Naive B cell (primary cell): ENCODE measurements at regions not wholly inside any gene's neighbourhood (a gene's known extent, or its start where the extent isn't known, plus 50 kb on each side); places are given as distances from the start of the nearest gene placed in this dataset.
"Not testable (repeated sequence)": the region's sequence is repeated elsewhere in the genome, so short reads cannot be mapped to it uniquely, and the experiment has no call there.

ENCODE experiments used
- ATAC-seq, 2 donors: fragments of 150-1000 bp; cut with Tn5 transposase; 2 replicates each; pipeline ENCODE4 v1.10.0; 2021; ENCODE audit warnings: low read depth in 2 of 2, mild to moderate bottlenecking in 2 of 2, moderate library complexity in 2 of 2
- DNase-seq: peaks from one replicate; pipeline ENCODE4 v3.0.0; 2022
- H3K27ac Mint-ChIP-seq, 6 donors: one replicate each; pipeline ENCODE4 v1.8.0; 2020 to 2022; ENCODE audit warnings: mild to moderate bottlenecking in 6 of 6, mixed read lengths in 6 of 6, moderate library complexity in 5 of 6, inconsistent platforms in 2 of 6
- H3K27me3 Mint-ChIP-seq, 3 donors: one replicate each; pipeline ENCODE4 v1.8.0; 2021 to 2022; ENCODE audit warnings: mixed read lengths in 3 of 3, mild to moderate bottlenecking in 1 of 3
- H3K36me3 Mint-ChIP-seq, 2 donors: one replicate each; pipeline ENCODE4 v1.8.0; 2020 to 2022; ENCODE audit warnings: mixed read lengths in 2 of 2, inconsistent platforms in 1 of 2, mild to moderate bottlenecking in 1 of 2
- H3K4me1 Mint-ChIP-seq, 3 donors: one replicate each; pipeline ENCODE4 v1.8.0; 2020 to 2022; ENCODE audit warnings: mixed read lengths in 3 of 3, inconsistent platforms in 1 of 3, mild to moderate bottlenecking in 1 of 3, moderate library complexity in 1 of 3
- H3K4me3 Mint-ChIP-seq, 8 donors: one replicate each; pipeline ENCODE4 v1.8.0; 2020 to 2022; ENCODE audit warnings: mild to moderate bottlenecking in 8 of 8, mixed read lengths in 8 of 8, moderate library complexity in 8 of 8, inconsistent platforms in 2 of 8
- H3K9me3 Mint-ChIP-seq, 7 donors: one replicate each; pipeline ENCODE4 v1.8.0; 2020 to 2022; ENCODE audit warnings: mixed read lengths in 7 of 7, mild to moderate bottlenecking in 5 of 7, inconsistent platforms in 2 of 7, moderate library complexity in 1 of 7

- Mint-ChIP-seq H3K4me1 (no peaks in the 10 kb centered on the region), H3K36me3 (peaks cover 0 to 5% of the 10 kb centered on the region in 2 donors), H3K27ac (no peak overlapping the region), H3K27me3 (peaks cover 11 to 16% (median 14%) of the 10 kb centered on the region in 3 donors), H3K9me3 (no peaks in the 10 kb centered on the region), H3K4me3 (no peak overlapping the region)
- ATAC-seq (no peak), DNase-seq (no peak)
These were observed 99.9 kb downstream of the PHETA1 start for GRCh38 chr12:111268738-111269572.

GRCh38 chr12:111267144-111267543 is 101.8 kb downstream of the PHETA1 start:
- no peaks in the 10 kb centered on the region for H3K4me1 Mint-ChIP-seq
- peak overlapping the region in 1 of 8 donors; percentile 60 for H3K4me3 Mint-ChIP-seq
- H3K36me3 Mint-ChIP-seq: peaks cover 0 to 5% of the 10 kb centered on the region in 2 donors
- no peak for ATAC-seq
- H3K27me3 Mint-ChIP-seq: peaks cover 16 to 23% (median 21%) of the 10 kb centered on the region in 3 donors
- no peaks in the 10 kb centered on the region for H3K9me3 Mint-ChIP-seq
- H3K27ac Mint-ChIP-seq: no peak overlapping the region
- no peak for DNase-seq

GRCh38 chr12:111261911-111262676 is 106.8 kb downstream of the PHETA1 start:
- Mint-ChIP-seq H3K9me3 (peaks cover 0 to 4% (median 2%) of the 10 kb centered on the region in 7 donors), H3K27ac (peak overlapping the region in 1 of 6 donors; percentile 47), H3K36me3 (peaks cover 0 to 5% of the 10 kb centered on the region in 2 donors), H3K27me3 (peaks cover 7 to 23% (median 10%) of the 10 kb centered on the region in 3 donors), H3K4me1 (peaks cover 0 to 4% (median 2%) of the 10 kb centered on the region in 3 donors), H3K4me3 (no peak overlapping the region)
- no peak for ATAC-seq
- no peak for DNase-seq

GRCh38 chr12:111260732-111261131 is 108.2 kb downstream of the PHETA1 start:
- DNase-seq: no peak
- ATAC-seq: no peak
- Mint-ChIP-seq H3K4me3 (no peak overlapping the region), H3K36me3 (peaks cover 0 to 5% of the 10 kb centered on the region in 2 donors), H3K4me1 (peaks cover 0 to 9% (median 2%) of the 10 kb centered on the region in 3 donors), H3K27me3 (peaks cover 10 to 23% (median 15%) of the 10 kb centered on the region in 3 donors), H3K27ac (no peak overlapping the region), H3K9me3 (peaks cover 0 to 4% (median 2%) of the 10 kb centered on the region in 7 donors)

- H3K27ac Mint-ChIP-seq: no peak overlapping the region
- ATAC-seq (no peak), DNase-seq (no peak)
- peaks cover 0 to 9% (median 2%) of the 10 kb centered on the region in 3 donors for H3K4me1 Mint-ChIP-seq
- H3K27me3 Mint-ChIP-seq: peaks cover 8 to 22% (median 19%) of the 10 kb centered on the region in 3 donors
- no peak overlapping the region for H3K4me3 Mint-ChIP-seq
- no peaks in the 10 kb centered on the region for H3K36me3 Mint-ChIP-seq
- peaks cover 0 to 4% (median 2%) of the 10 kb centered on the region in 7 donors for H3K9me3 Mint-ChIP-seq
These were observed 109.7 kb downstream of the PHETA1 start for GRCh38 chr12:111259231-111259630.

- H3K27me3 Mint-ChIP-seq: peaks cover 11 to 29% (median 27%) of the 10 kb centered on the region in 3 donors
- H3K36me3 Mint-ChIP-seq, H3K9me3 Mint-ChIP-seq, ATAC-seq, H3K4me3 Mint-ChIP-seq, DNase-seq, H3K4me1 Mint-ChIP-seq: not testable (repeated sequence)
- H3K27ac Mint-ChIP-seq: peak overlapping the region in 2 of 6 donors; percentile 27 to 44
These were observed 110.8 kb downstream of the PHETA1 start for GRCh38 chr12:111258081-111258480.

- H3K27ac Mint-ChIP-seq: peak overlapping the region in 3 of 6 donors; percentile 27 to 90 (median 44)
- H3K27me3 Mint-ChIP-seq: peaks cover 10 to 29% (median 23%) of the 10 kb centered on the region in 3 donors
- peaks cover 0 to 9% (median 2%) of the 10 kb centered on the region in 3 donors for H3K4me1 Mint-ChIP-seq
- H3K4me3 Mint-ChIP-seq: no peak overlapping the region
- peaks cover 0 to 7% of the 10 kb centered on the region in 2 donors for H3K36me3 Mint-ChIP-seq
- ATAC-seq (no peak), DNase-seq (no peak)
- peaks cover 0 to 9% (median 2%) of the 10 kb centered on the region in 7 donors for H3K9me3 Mint-ChIP-seq
These were observed 111.4 kb downstream of the PHETA1 start for GRCh38 chr12:111257435-111257902.

- Mint-ChIP-seq H3K4me3 (no peak overlapping the region), H3K9me3 (peaks cover 0 to 9% (median 2%) of the 10 kb centered on the region in 7 donors), H3K27me3 (peaks cover 12 to 31% (median 18%) of the 10 kb centered on the region in 3 donors), H3K4me1 (peaks cover 0 to 9% (median 2%) of the 10 kb centered on the region in 3 donors), H3K36me3 (peaks cover 0 to 7% of the 10 kb centered on the region in 2 donors), H3K27ac (no peak overlapping the region)
- DNase-seq: no peak
- ATAC-seq: no peak
These were observed 112.1 kb downstream of the PHETA1 start for GRCh38 chr12:111256629-111257434.

GRCh38 chr12:111255261-111255660 is 113.6 kb downstream of the PHETA1 start:
- Mint-ChIP-seq H3K36me3 (peaks cover 0 to 7% of the 10 kb centered on the region in 2 donors), H3K9me3 (peaks cover 0 to 9% (median 2%) of the 10 kb centered on the region in 7 donors), H3K27me3 (peaks cover 12 to 31% (median 16%) of the 10 kb centered on the region in 3 donors), H3K27ac (no peak overlapping the region), H3K4me3 (no peak overlapping the region), H3K4me1 (peaks cover 0 to 9% (median 2%) of the 10 kb centered on the region in 3 donors)
- no peak for ATAC-seq
- no peak for DNase-seq

- DNase-seq (no peak), ATAC-seq (no peak)
- Mint-ChIP-seq H3K4me3 (no peak overlapping the region), H3K27me3 (peaks cover 12 to 31% (median 16%) of the 10 kb centered on the region in 3 donors), H3K27ac (peak overlapping the region in 1 of 6 donors; percentile 87), H3K36me3 (peaks cover 0 to 7% of the 10 kb centered on the region in 2 donors), H3K9me3 (peaks cover 0 to 9% (median 2%) of the 10 kb centered on the region in 7 donors), H3K4me1 (peaks cover 0 to 9% (median 2%) of the 10 kb centered on the region in 3 donors)
These were observed 114.8 kb downstream of the PHETA1 start for GRCh38 chr12:111254106-111254505.

GRCh38 chr12:111253213-111253612 is 115.7 kb downstream of the PHETA1 start:
- ATAC-seq: no peak
- H3K4me1 Mint-ChIP-seq: peaks cover 0 to 9% (median 2%) of the 10 kb centered on the region in 3 donors
- H3K9me3 Mint-ChIP-seq: peaks cover 0 to 9% (median 2%) of the 10 kb centered on the region in 7 donors
- peak overlapping the region in 1 of 8 donors; percentile 30 for H3K4me3 Mint-ChIP-seq
- no peak overlapping the region for H3K27ac Mint-ChIP-seq
- no peak for DNase-seq
- peaks cover 0 to 7% of the 10 kb centered on the region in 2 donors for H3K36me3 Mint-ChIP-seq
- peaks cover 12 to 31% (median 18%) of the 10 kb centered on the region in 3 donors for H3K27me3 Mint-ChIP-seq

- no peak for DNase-seq
- Mint-ChIP-seq H3K4me3 (no peak overlapping the region), H3K27me3 (peaks cover 13 to 31% (median 26%) of the 10 kb centered on the region in 3 donors), H3K4me1 (peaks cover 0 to 5% (median 0%) of the 10 kb centered on the region in 3 donors), H3K36me3 (peaks cover 0 to 7% of the 10 kb centered on the region in 2 donors), H3K9me3 (peaks cover 0 to 5% (median under 1%) of the 10 kb centered on the region in 7 donors), H3K27ac (no peak overlapping the region)
- no peak for ATAC-seq
These were observed 117.1 kb downstream of the PHETA1 start for GRCh38 chr12:111251787-111252186.
